ENCODE measurements at regions not wholly inside any gene's neighbourhood (a gene's known extent, or its start where the extent isn't known, plus 50 kb on each side); places are given as distances from the start of the nearest gene placed in this dataset.
"Not testable (repeated sequence)": the region's sequence is repeated elsewhere in the genome, so short reads cannot be mapped to it uniquely, and the experiment has no call there.

DNA sequence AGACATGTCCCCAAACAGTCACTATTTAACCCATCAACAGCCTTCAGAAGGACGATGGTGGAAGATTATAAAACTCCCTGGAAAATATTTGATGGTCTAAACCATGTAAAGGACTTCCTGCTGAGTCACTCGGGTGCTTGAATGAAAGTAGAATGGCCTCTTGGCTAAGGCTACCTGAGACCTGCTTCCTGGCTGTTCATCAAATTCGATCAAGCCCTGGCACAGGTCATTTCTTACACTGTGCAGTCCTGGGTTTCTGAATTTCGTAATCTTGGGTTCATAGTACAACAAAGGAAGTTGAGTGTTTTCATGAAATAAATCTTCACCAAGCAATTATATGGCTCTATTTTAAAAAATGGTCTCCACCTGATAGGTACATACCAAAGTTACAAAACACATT, 260.3 kb upstream of the RNF32 start:
- no peaks in the 10 kb centered on the region for H3K27me3 ChIP-seq
- H3K9ac ChIP-seq: no peak overlapping the region
- H4K20me1 ChIP-seq: peaks cover 0 to 6% (median 0%) of the 10 kb centered on the region in 11 experiments; a peak in 2 of 22 replicates
- no peak overlapping the region for H3K4me3 ChIP-seq
- no peaks in the 10 kb centered on the region for H3K9me3 ChIP-seq (replicated peaks in 1 of 11)
- no peak overlapping the region for H3K4me2 ChIP-seq
- no peak overlapping the region for H3K27ac ChIP-seq
- no peaks in the 10 kb centered on the region for H3K36me3 ChIP-seq
- no peak for TF ChIP-seq Cebpa-rat (IDR thresholded peaks at IDR 0.05)
- H3K4me1 ChIP-seq: peaks cover 0 to 20% (median 17%) of the 10 kb centered on the region in 10 experiments; a peak in 16 of 20 replicates

DNA sequence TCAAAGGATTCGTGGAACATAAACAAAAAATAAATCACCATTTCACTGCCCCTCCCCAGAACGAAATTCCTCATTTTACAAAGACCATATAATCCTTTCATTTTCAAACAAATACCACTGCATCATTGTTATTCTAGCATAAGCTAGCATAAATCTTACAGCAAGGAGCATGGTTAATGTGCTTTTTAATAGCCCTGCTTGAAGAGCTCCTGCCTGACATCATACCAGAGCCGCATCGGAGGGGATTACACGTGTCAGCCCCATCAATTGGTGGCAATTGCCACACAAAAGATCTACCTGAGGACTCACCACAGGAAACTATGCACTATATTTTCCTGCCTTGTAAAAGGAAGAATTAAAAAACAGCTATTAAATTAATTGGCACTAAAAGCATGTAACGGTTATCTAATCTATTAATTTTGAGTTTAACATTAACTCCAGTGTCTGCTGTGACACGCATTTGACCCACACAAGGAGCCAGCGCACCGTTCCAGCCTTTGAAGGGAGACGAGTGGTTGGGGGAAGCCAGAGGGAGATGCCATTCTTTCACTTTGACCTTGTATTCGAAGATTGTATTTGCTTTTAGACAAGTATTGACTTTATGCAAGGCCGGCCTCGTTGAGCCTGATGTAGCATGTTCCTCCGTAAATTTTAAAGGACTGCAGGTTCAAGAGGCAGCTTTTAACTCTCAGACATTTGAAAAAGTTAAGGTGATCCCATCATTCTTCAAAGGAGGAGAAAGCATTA, 261.1 kb upstream of the RNF32 start:
- Histone ChIP-seq H3K27ac (no peak overlapping the region), H4K20me1 (peaks cover 0 to 6% (median 0%) of the 10 kb centered on the region in 11 experiments; a peak in 2 of 22 replicates), H3K4me2 (no peak overlapping the region), H3K27me3 (no peaks in the 10 kb centered on the region), H3K4me1 (peaks cover 0 to 27% (median 20%) of the 10 kb centered on the region in 10 experiments; a peak in 16 of 20 replicates), H3K4me3 (no peak overlapping the region), H3K36me3 (no peaks in the 10 kb centered on the region), H3K9ac (no peak overlapping the region), H3K9me3 (replicated peaks in 1 of 11) (no peaks in the 10 kb centered on the region)
- no peak for TF ChIP-seq Cebpa-rat (IDR thresholded peaks at IDR 0.05)

DNA sequence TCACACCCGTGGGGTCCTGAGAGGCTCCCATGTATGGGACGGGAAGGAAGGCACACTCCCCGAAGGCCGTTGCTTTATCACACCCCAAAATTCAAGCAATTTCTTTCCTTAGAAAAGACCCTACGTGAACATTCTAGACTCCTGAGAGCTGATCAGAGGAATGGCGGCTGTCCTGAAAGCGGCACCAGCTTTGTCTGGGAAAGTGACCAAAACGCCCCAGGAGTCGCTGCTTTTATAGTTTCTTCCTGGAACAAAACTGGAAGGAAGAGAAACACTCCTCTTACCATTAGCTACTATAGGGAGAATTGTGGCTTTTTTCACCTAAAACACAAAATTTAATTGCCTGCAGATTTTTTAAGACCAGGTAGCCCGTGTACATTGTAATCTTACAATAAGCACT, 261.8 kb upstream of the RNF32 start:
- Histone ChIP-seq H3K27me3 (no peaks in the 10 kb centered on the region), H3K9me3 (replicated peaks in 1 of 11) (no peaks in the 10 kb centered on the region), H3K36me3 (no peaks in the 10 kb centered on the region), H4K20me1 (peaks cover 0 to 6% (median 0%) of the 10 kb centered on the region in 11 experiments; a peak in 1 of 22 replicates), H3K27ac (no peak overlapping the region), H3K4me1 (peaks cover 0 to 34% (median 26%) of the 10 kb centered on the region in 10 experiments; a peak in 16 of 20 replicates), H3K4me2 (no peak overlapping the region), H3K4me3 (no peak overlapping the region), H3K9ac (no peak overlapping the region)
- TF ChIP-seq Cebpa-rat (IDR thresholded peaks at IDR 0.05): no peak

DNA sequence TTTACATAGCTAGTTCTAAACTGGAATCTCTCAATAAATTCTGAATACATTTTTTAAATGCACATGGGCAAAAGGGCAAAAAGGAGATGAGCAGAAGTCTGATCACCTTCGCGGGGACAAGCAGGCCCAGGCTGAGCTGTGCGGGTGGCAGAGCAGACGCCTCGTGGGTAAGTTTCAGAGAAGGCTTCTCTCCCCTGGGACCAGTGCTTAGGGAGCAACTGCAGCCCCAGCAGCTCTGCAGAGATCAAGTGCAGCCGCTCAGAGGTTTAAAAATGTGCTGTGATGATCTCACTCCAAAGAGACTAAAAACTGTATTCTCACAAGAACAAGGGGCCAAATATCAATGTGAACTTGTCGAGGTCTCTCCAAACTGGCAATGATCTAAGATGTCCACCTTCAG, 264.3 kb upstream of the RNF32 start:
- Histone ChIP-seq H3K9me3 (replicated peaks in 1 of 11) (peaks cover 1 to 12% (median 8%) of the 10 kb centered on the region in 11 experiments; a peak in 19 of 22 replicates), H4K20me1 (no peaks in the 10 kb centered on the region), H3K4me1 (peaks cover 0 to 37% (median 26%) of the 10 kb centered on the region in 10 experiments; a peak in 16 of 20 replicates), H3K4me3 (no peak overlapping the region), H3K4me2 (peak overlapping the region in 9 of 11 experiments; percentile 11 to 71 (median 59); a peak in 17 of 22 replicates), H3K9ac (0 out of 22 replicates have a peak overlapping the region, but pooled peaks of 1 of the 11 experiments have one; percentile 5), H3K27ac (no peak overlapping the region), H3K36me3 (no peaks in the 10 kb centered on the region), H3K27me3 (no peaks in the 10 kb centered on the region)
- TF ChIP-seq Cebpa-rat (IDR thresholded peaks at IDR 0.05): no peak

DNA sequence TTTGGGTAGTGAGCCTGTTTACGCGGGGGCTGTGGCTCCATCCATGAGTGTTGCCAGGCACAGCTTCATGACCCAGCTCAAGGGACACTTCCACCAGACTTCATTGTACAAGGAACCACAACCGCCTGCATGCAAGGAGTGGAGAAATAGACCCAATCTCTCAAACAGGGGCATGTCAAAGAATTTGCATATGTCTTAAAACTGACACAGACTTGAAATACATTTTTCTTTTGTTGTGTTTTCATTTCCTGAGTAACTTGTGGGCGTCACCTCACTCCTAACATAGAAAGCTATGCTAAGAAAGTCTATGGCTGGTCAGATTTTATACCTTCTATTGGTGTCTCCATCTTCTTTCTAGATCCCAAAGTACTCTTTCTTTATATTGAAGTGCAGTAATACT, 266.2 kb upstream of the RNF32 start:
- H3K9me3 ChIP-seq (replicated peaks in 1 of 11): peaks cover 21 to 32% (median 28%) of the 10 kb centered on the region in 11 experiments

DNA sequence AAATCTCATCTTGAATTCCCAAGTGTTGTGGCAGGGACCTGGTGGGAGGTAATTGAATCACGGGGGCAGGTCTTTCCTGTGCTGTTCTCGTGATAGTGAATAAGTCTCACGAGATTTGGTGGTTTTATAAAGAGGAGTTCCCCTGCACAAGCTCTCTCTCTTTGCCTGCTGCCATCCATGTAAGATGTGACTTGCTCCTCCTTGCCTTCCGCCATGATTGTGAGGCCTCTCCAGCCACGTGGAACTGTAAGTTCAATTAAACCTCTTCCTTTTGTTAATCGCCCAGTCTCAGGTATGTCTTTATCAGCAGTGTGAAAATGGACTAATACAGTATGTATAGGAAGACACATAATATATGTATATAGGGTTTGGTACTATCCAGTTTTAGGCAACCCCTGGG, 270.6 kb upstream of the RNF32 start:
- Histone ChIP-seq H3K9me3 (replicated peaks in 1 of 11) (peaks cover 23 to 36% (median 33%) of the 10 kb centered on the region in 11 experiments), H3K4me1 (peaks cover 0 to 14% (median 8%) of the 10 kb centered on the region in 10 experiments; a peak in 11 of 20 replicates)
- not testable (repeated sequence) for H3K9ac ChIP-seq, H3K4me3 ChIP-seq, H3K4me2 ChIP-seq, H4K20me1 ChIP-seq, H3K27me3 ChIP-seq, H3K36me3 ChIP-seq, H3K27ac ChIP-seq

More for the DNA sequence above, 266.2 kb upstream of the RNF32 start:
- no peaks in the 10 kb centered on the region for H3K36me3 ChIP-seq
- H4K20me1 ChIP-seq: no peaks in the 10 kb centered on the region
- TF ChIP-seq Cebpa-rat (IDR thresholded peaks at IDR 0.05): no peak
- peaks cover 0 to 37% (median 26%) of the 10 kb centered on the region in 10 experiments; a peak in 16 of 20 replicates for H3K4me1 ChIP-seq
- peak overlapping the region in 7 of 11 experiments; percentile 33 to 70 (median 41); a peak in 12 of 22 replicates for H3K4me2 ChIP-seq
- no peaks in the 10 kb centered on the region for H3K27me3 ChIP-seq
- no peak overlapping the region for H3K9ac ChIP-seq
- no peak overlapping the region for H3K4me3 ChIP-seq
- H3K27ac ChIP-seq: no peak overlapping the region

DNA sequence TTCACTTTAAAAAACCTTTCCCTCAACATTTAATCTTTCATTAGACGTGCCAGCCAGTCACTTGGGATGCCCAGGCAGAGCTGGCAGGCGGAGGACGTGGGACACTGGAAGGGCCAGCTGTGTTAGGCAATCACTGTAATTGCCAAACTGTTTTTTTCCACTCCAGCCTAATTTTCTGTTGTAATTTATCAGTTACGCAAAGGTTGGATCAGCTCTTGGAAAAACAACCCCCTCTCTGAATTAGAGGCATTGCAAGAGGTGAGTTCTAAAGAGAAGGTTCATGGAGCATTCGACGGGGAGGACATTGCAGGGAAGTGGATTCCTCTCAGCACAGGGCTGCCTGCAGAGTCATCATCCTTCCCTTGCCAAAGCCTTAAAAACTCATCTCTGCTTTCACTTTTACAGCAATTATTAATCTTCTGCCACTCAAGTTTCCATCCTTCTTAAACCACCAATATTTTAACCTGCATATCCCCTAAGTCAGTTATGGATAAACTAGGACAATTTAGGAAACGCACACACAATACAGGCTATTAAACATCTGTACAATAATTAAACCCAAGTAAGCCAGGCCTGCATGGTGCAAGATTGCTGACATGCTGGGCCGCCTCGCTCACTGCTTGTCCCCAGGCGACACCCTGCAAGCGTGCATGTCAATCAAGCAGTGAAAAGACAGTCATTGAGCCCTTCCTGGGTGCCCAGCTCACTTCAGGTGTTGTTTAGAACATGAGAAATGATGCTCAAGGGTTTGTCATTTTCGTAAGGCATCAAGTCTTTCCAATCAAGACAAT, 272.3 kb upstream of the RNF32 start:
- no peak for TF ChIP-seq Cebpa-rat (IDR thresholded peaks at IDR 0.05)
- Histone ChIP-seq H3K4me1 (peaks cover 0 to 1% (median 0%) of the 10 kb centered on the region in 10 experiments; a peak in 3 of 20 replicates), H3K4me3 (no peak overlapping the region), H3K27me3 (no peaks in the 10 kb centered on the region), H3K9ac (no peak overlapping the region), H4K20me1 (no peaks in the 10 kb centered on the region), H3K36me3 (no peaks in the 10 kb centered on the region), H3K27ac (no peak overlapping the region), H3K4me2 (no peak overlapping the region), H3K9me3 (replicated peaks in 1 of 11) (peaks cover 23 to 36% (median 33%) of the 10 kb centered on the region in 11 experiments)

DNA sequence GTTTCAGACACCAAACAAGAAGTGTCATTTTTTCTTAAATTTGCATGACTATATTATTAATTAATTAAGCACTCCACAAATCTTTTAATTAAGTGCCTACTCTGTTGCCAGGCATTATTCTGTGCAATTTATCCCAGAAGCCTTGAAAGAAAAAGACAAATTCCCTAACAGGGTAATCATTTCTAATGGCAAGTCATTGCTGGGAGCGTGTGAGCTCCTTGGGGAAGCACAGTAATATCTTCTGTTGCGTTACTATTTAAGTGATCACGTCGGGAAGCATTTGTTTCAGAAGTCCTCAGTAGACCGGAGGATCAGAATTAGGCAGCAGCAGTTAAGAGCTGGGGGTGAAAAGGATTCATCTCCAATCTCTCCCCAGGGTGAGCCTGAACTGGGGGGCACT, 276.8 kb upstream of the RNF32 start:
- Histone ChIP-seq H4K20me1 (no peaks in the 10 kb centered on the region), H3K4me3 (no peak overlapping the region), H3K27ac (no peak overlapping the region), H3K4me2 (no peak overlapping the region), H3K27me3 (peaks cover 0 to 15% (median 0%) of the 10 kb centered on the region in 11 experiments; a peak in 6 of 22 replicates), H3K36me3 (no peaks in the 10 kb centered on the region), H3K9me3 (replicated peaks in 1 of 11) (peaks cover 0 to under 1% (median 0%) of the 10 kb centered on the region in 11 experiments; a peak in 1 of 22 replicates), H3K4me1 (peaks cover 16 to 27% (median 24%) of the 10 kb centered on the region in 10 experiments; a peak in 19 of 20 replicates), H3K9ac (no peak overlapping the region)
- TF ChIP-seq Cebpa-rat (IDR thresholded peaks at IDR 0.05): no peak

DNA sequence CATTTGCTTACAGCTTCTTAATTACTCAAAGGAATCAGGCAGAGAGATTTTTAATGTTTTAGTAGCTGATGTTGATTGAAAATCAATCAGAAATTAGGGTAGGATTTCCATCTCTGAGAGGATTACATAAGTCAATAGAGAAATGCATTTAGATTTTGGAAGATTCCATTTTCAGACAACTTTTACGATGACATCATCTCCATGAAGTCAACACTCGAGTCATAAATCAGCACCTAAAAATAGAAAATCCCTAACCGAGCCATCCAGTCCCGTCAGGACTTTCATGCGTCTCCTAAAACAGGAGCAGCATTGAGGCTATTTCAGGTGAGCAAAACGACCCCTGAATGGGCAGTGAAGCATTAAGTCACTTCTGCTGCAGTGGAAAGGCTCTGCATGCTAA, 279.7 kb upstream of the RNF32 start:
- TF ChIP-seq Cebpa-rat (IDR thresholded peaks at IDR 0.05): no peak
- Histone ChIP-seq H3K9me3 (replicated peaks in 1 of 11) (no peaks in the 10 kb centered on the region), H3K36me3 (no peaks in the 10 kb centered on the region), H3K9ac (no peak overlapping the region), H3K4me2 (peak overlapping the region; percentile 11 to 89 (median 76); a peak in 20 of 22 replicates), H3K27ac (no peak overlapping the region), H3K4me1 (peaks cover 16 to 27% (median 24%) of the 10 kb centered on the region in 10 experiments; a peak in 19 of 20 replicates), H4K20me1 (no peaks in the 10 kb centered on the region), H3K27me3 (peaks cover 0 to 15% (median 0%) of the 10 kb centered on the region in 11 experiments; a peak in 6 of 22 replicates), H3K4me3 (no peak overlapping the region)

Data from BLaER1 treated with 17β-estradiol and CSF1 and Interleukin-3, amounts not matched to agents 10 nM and 100 nM (cell line).